Colonic mucosa (tissue), 4 donors: ENCODE measurements at regions not wholly inside any gene's neighbourhood (a gene's known extent, or its start where the extent isn't known, plus 50 kb on each side); places are given as distances from the start of the nearest gene placed in this dataset.

Experiments
- DNase-seq: peaks from one replicate; pipeline ENCODE4 v3.0.0-alpha.2; 2020
- H3K27ac ChIP-seq: fragments of 200-600 bp; one replicate; pipeline ENCODE4 v1.8.0; 2021
- H3K27me3 ChIP-seq: fragments of 200-600 bp; one replicate; pipeline ENCODE4 v1.8.0; 2021
- H3K36me3 ChIP-seq: fragments of 200-600 bp; one replicate; pipeline ENCODE4 v1.8.0; 2021
- H3K4me1 ChIP-seq: fragments of 200-600 bp; one replicate; pipeline ENCODE4 v1.8.0; 2021; ENCODE audit warnings: mild to moderate bottlenecking
- H3K4me3 ChIP-seq: fragments of 200-600 bp; one replicate; pipeline ENCODE4 v1.8.0; 2021
- H3K9ac ChIP-seq, 2 donors: one replicate each; pipeline ENCODE4 v1.7.0; 2013; ENCODE audit warnings: control low read depth in 2 of 2, low read depth in 2 of 2, low read length in 2 of 2
- H3K9me3 ChIP-seq: fragments of 200-600 bp; one replicate; pipeline ENCODE4 v1.8.0; 2021
- CTCF ChIP-seq: fragments of 200-600 bp; IDR thresholded peaks from one replicate; pipeline ENCODE4 v1.8.0; 2022; ENCODE audit warnings: antibody characterized with exemption, mild to moderate bottlenecking
- intact Hi-C: fragments of 100-400 bp; cut with DNase I; formaldehyde crosslinking; loops from one replicate; pipeline ENCODE4 v1.14.1; 2022
- donor health status: healthy.
- donor health status: DM: no; HTN: no; CAD: no.
- donor health status: DM: no; HTN: no; CAD: no.

- no peak overlapping the region for H3K4me3 ChIP-seq
- H3K9ac ChIP-seq, result no peak overlapping the region
- H3K36me3 ChIP-seq, result no peaks in the 10 kb centered on the region
- DNase-seq, result no peak
- no peak overlapping the region for H3K27ac ChIP-seq
- TF ChIP-seq CTCF, result no peak
- intact Hi-C loops, result no loop called here
- H3K9me3 ChIP-seq, result no peaks in the 10 kb centered on the region
- no peaks in the 10 kb centered on the region for H3K4me1 ChIP-seq
- no peaks in the 10 kb centered on the region for H3K27me3 ChIP-seq
These were observed 329.5 kb upstream of the SOX9 start for GRCh38 chr17:71791311-71791710.

GRCh38 chr17:71792966-71793365 is 327.9 kb upstream of the SOX9 start:
- no peaks in the 10 kb centered on the region for H3K4me1 ChIP-seq
- H3K27ac ChIP-seq, result no peak overlapping the region
- no peaks in the 10 kb centered on the region for H3K36me3 ChIP-seq
- TF ChIP-seq CTCF, result no peak
- no peak overlapping the region for H3K9ac ChIP-seq
- H3K4me3 ChIP-seq, result no peak overlapping the region
- H3K9me3 ChIP-seq, result no peaks in the 10 kb centered on the region
- intact Hi-C loops, result no loop called here
- no peak for DNase-seq
- no peaks in the 10 kb centered on the region for H3K27me3 ChIP-seq

GRCh38 chr17:71793518-71793917 is 327.3 kb upstream of the SOX9 start:
- no peak overlapping the region for H3K4me3 ChIP-seq
- TF ChIP-seq CTCF, result no peak
- intact Hi-C loops, result no loop called here
- no peak overlapping the region for H3K9ac ChIP-seq
- H3K4me1 ChIP-seq, result no peaks in the 10 kb centered on the region
- H3K27me3 ChIP-seq, result no peaks in the 10 kb centered on the region
- H3K36me3 ChIP-seq, result no peaks in the 10 kb centered on the region
- H3K27ac ChIP-seq, result no peak overlapping the region
- no peaks in the 10 kb centered on the region for H3K9me3 ChIP-seq
- no peak for DNase-seq

GRCh38 chr17:71798701-71799100 is 322.1 kb upstream of the SOX9 start:
- Histone ChIP-seq H3K36me3 (no peaks in the 10 kb centered on the region), H3K4me1 (no peaks in the 10 kb centered on the region), H3K9ac (no peak overlapping the region), H3K9me3 (no peaks in the 10 kb centered on the region), H3K27me3 (no peaks in the 10 kb centered on the region), H3K4me3 (no peak overlapping the region), H3K27ac (no peak overlapping the region)
- no peak for DNase-seq
- TF ChIP-seq CTCF, result no peak
- intact Hi-C loops, result no loop called here

GRCh38 chr17:71799657-71800056 is 321.2 kb upstream of the SOX9 start:
- Histone ChIP-seq H3K4me3 (no peak overlapping the region), H3K27ac (no peak overlapping the region), H3K36me3 (no peaks in the 10 kb centered on the region), H3K9ac (no peak overlapping the region), H3K9me3 (no peaks in the 10 kb centered on the region), H3K4me1 (no peaks in the 10 kb centered on the region), H3K27me3 (no peaks in the 10 kb centered on the region)
- DNase-seq, result no peak
- TF ChIP-seq CTCF, result no peak
- intact Hi-C loops, result no loop called here

GRCh38 chr17:71801301-71801700 is 319.5 kb upstream of the SOX9 start:
- Histone ChIP-seq H3K27me3 (no peaks in the 10 kb centered on the region), H3K4me1 (no peaks in the 10 kb centered on the region), H3K9ac (no peak overlapping the region), H3K36me3 (no peaks in the 10 kb centered on the region), H3K4me3 (no peak overlapping the region), H3K27ac (no peak overlapping the region), H3K9me3 (no peaks in the 10 kb centered on the region)
- intact Hi-C loops, result no loop called here
- no peak for TF ChIP-seq CTCF
- no peak for DNase-seq
